ENCODE measurements at regions not wholly inside any gene's neighbourhood (a gene's known extent, or its start where the extent isn't known, plus 50 kb on each side); places are given as distances from the start of the nearest gene placed in this dataset.

DNA sequence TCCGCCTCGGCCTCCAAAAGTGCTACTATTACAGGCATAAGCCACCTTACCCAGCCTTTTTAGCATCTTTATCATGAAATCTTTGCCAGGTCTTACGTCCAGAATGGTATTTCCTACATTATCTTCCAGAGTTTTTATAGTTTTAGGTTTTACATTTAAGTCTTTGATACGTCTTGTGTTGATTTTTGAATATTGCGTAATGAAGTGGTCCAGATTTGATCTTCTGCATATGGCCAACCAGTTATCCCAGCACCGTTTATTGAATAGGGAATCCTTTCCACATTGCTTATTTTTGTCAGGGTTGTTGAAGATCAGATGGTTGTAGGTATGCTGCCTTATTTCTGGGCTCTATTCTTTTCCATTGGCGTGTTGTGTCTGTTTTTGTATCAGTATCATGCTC lies 349.6 kb downstream of the KCTD8 start:
- Mint-ChIP-seq H3K36me3 (ENCODE audit: low read depth) (no peaks in the 10 kb centered on the region), H3K4me3 (no peak overlapping the region), H3K27ac (no peak overlapping the region), H3K9me3 (peaks cover 10% of the 10 kb centered on the region), H3K4me1 (no peaks in the 10 kb centered on the region), H3K27me3 (ENCODE audit: low read depth) (no peaks in the 10 kb centered on the region)
- TF ChIP-seq, protein P1, sequence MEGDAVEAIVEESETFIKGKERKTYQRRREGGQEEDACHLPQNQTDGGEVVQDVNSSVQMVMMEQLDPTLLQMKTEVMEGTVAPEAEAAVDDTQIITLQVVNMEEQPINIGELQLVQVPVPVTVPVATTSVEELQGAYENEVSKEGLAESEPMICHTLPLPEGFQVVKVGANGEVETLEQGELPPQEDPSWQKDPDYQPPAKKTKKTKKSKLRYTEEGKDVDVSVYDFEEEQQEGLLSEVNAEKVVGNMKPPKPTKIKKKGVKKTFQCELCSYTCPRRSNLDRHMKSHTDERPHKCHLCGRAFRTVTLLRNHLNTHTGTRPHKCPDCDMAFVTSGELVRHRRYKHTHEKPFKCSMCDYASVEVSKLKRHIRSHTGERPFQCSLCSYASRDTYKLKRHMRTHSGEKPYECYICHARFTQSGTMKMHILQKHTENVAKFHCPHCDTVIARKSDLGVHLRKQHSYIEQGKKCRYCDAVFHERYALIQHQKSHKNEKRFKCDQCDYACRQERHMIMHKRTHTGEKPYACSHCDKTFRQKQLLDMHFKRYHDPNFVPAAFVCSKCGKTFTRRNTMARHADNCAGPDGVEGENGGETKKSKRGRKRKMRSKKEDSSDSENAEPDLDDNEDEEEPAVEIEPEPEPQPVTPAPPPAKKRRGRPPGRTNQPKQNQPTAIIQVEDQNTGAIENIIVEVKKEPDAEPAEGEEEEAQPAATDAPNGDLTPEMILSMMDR (IDR thresholded peaks at IDR 0.05; ENCODE audit: unreplicated experiment in 3 of 3): no peak

DNA sequence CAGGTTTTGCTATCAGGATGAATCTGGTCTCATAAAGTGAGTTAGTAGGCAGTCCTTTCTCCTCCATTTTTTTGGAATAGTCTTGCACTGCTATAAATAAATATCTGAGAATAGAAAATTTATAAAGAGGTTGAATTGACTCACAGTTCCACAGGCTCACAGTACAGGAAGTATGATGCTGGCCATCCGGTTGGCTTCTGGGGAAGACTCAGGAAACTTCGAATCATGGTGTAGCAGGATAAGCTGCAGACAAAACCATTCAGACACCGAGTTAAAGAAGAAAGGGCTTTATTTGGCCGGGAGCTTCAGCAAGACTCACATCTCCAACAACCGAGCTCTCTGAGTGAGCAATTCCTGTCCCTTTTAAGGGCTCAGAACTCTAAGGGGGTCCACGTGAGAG lies 348.2 kb downstream of the KCTD8 start:
- no peaks in the 10 kb centered on the region for H3K36me3 Mint-ChIP-seq (ENCODE audit: low read depth)
- TF ChIP-seq, protein P1 (IDR thresholded peaks at IDR 0.05; ENCODE audit: unreplicated experiment in 3 of 3): no peak
- H3K9me3 Mint-ChIP-seq: peaks cover 14% of the 10 kb centered on the region
- H3K27ac Mint-ChIP-seq: no peak overlapping the region
- no peaks in the 10 kb centered on the region for H3K4me1 Mint-ChIP-seq
- no peak overlapping the region for H3K4me3 Mint-ChIP-seq
- peaks cover 5% of the 10 kb centered on the region for H3K27me3 Mint-ChIP-seq (ENCODE audit: low read depth)

DNA sequence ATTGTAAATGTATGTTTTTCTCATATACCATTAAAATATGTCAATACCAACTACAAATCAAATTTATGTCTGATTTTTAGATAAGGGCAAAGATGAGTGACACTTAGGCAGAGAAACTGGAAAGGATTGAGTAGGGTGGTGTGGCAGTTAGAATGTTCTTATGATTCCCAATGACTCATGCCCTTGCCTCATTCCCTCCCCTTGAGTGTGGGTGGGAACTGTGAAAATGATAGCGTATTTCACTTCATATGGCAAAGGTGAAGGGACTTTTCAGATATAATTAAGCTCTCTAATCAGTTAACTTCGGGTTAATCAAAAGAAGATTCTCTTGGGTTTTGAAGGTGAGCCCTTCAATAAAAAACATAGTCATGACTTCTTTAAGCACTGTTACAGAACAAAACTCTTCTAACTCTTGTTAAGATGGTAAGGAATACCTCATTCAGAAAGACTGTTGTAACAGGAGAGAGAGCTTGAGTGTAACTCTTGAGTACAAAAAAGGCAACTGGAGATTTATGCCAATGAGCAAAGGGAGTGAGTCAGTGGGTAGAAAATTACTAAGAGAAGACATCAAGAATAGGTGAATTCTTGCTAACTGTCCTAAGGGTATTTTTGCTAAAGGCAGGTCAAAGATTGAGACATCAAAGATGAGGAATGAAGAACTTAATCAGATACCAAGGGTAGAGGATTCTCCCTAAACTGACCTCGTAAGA lies 329.5 kb downstream of the KCTD8 start:
- H3K4me3 Mint-ChIP-seq: no peak overlapping the region
- no peaks in the 10 kb centered on the region for H3K36me3 Mint-ChIP-seq (ENCODE audit: low read depth)
- H3K9me3 Mint-ChIP-seq: no peaks in the 10 kb centered on the region
- TF ChIP-seq, protein P1 (IDR thresholded peaks at IDR 0.05; ENCODE audit: unreplicated experiment in 3 of 3): no peak
- H3K27me3 Mint-ChIP-seq (ENCODE audit: low read depth): no peaks in the 10 kb centered on the region
- H3K4me1 Mint-ChIP-seq: no peaks in the 10 kb centered on the region
- no peak overlapping the region for H3K27ac Mint-ChIP-seq

DNA sequence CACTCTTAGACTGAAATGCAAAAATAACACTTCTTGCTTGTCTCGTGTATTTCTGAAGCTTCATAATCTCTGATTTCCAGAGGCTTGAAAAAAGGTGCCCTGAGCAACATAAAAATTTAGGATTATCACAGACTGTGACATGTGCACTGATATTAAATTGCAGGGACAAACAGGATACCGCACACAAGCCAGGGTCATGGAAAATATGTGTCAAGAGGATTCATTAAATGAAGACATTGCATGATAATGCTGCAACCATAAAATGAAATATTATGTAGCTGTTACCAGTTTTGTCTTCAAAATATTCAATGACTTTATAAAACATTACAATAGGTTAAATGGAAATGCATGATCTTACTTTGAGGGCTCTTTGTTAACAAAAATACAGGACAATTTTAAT lies 328.0 kb downstream of the KCTD8 start:
- Mint-ChIP-seq H3K36me3 (ENCODE audit: low read depth) (no peaks in the 10 kb centered on the region), H3K9me3 (no peaks in the 10 kb centered on the region), H3K27ac (no peak overlapping the region), H3K27me3 (ENCODE audit: low read depth) (no peaks in the 10 kb centered on the region), H3K4me3 (no peak overlapping the region), H3K4me1 (no peaks in the 10 kb centered on the region)
- TF ChIP-seq, protein P1 (IDR thresholded peaks at IDR 0.05; ENCODE audit: unreplicated experiment in 3 of 3): no peak

DNA sequence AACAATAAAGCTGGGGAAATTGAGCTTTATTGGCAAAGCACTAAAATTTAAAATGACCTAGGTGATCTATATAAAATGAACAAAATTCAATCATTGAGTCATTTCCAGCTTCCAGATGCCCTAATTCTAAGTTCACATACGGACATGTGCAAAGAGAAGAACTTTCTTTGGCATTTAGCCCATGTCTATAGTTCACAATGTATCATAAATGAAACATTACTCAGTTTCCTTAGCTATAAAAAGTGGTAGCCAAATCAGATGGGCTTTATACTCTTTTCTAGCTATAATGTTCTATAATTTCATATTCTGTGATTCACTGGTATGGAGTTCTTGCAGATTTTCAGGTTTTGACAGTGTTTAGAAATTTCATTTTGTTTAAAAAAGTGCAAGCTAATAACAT lies 327.4 kb downstream of the KCTD8 start:
- no peaks in the 10 kb centered on the region for H3K27me3 Mint-ChIP-seq (ENCODE audit: low read depth)
- TF ChIP-seq, protein P1 (IDR thresholded peaks at IDR 0.05; ENCODE audit: unreplicated experiment in 3 of 3): no peak
- H3K4me3 Mint-ChIP-seq: no peak overlapping the region
- H3K27ac Mint-ChIP-seq: no peak overlapping the region
- H3K36me3 Mint-ChIP-seq (ENCODE audit: low read depth): no peaks in the 10 kb centered on the region
- no peaks in the 10 kb centered on the region for H3K4me1 Mint-ChIP-seq
- no peaks in the 10 kb centered on the region for H3K9me3 Mint-ChIP-seq
